ENCODE measurements at regions not wholly inside any gene's neighbourhood (a gene's known extent, or its start where the extent isn't known, plus 50 kb on each side); places are given as distances from the start of the nearest gene placed in this dataset.

- TF ChIP-seq PAF1 (CRISPR knock-in tag; IDR thresholded peaks at IDR 0.05) (no peak), NONO (IDR thresholded peaks at IDR 0.05) (no peak), NONO (CRISPR knock-in tag; conservative IDR thresholded peaks at IDR 0.05) (no peak), SRSF9 (IDR thresholded peaks at IDR 0.05; ENCODE audit: borderline replicate concordance, insufficient read depth, low read depth, low read length, poor library complexity, severe bottlenecking) (no peak), KDM4B (CRISPR knock-in tag; IDR thresholded peaks at IDR 0.05) (no peak)
Measured at GRCh38 chr4:143082701-143083100, 102.0 kb upstream of the USP38 start.
